NCI-H82 treated with DMSO at 0.1 percent for 48 hours (cell line): ENCODE measurements at regions not wholly inside any gene's neighbourhood (a gene's known extent, or its start where the extent isn't known, plus 50 kb on each side); places are given as distances from the start of the nearest gene placed in this dataset.
"Not testable (repeated sequence)": the region's sequence is repeated elsewhere in the genome, so short reads cannot be mapped to it uniquely, and the experiment has no call there.

Source experiments
- DNase-seq: peaks from one replicate; lab custom pipeline; 2025; ENCODE audit not compliant: unreplicated experiment; lab: John Stamatoyannopoulos, UW

GRCh38 chr5:104599726-104600125, 1037.1 kb upstream of the NUDT12 start:
- no peak for DNase-seq

- no peak for DNase-seq
These were observed 1035.7 kb upstream of the NUDT12 start for GRCh38 chr5:104598285-104598684.

GRCh38 chr5:104594850-104595249, 1032.3 kb upstream of the NUDT12 start:
- no peak for DNase-seq

GRCh38 chr5:104576677-104577076, 1014.1 kb upstream of the NUDT12 start:
- DNase-seq, result no peak

- DNase-seq, result no peak
These were observed 1011.5 kb upstream of the NUDT12 start for GRCh38 chr5:104573949-104574709.

GRCh38 chr5:104569621-104570020, 1007.0 kb upstream of the NUDT12 start:
- no peak for DNase-seq

- DNase-seq, result no peak
These were observed 1001.9 kb upstream of the NUDT12 start for GRCh38 chr5:104564530-104564929.

- DNase-seq, result no peak
These were observed 994.4 kb upstream of the NUDT12 start for GRCh38 chr5:104556957-104557356.

- no peak for DNase-seq
These were observed 989.0 kb upstream of the NUDT12 start for GRCh38 chr5:104551628-104552027.

GRCh38 chr5:104546871-104547270, 984.3 kb upstream of the NUDT12 start:
- not testable (repeated sequence) for DNase-seq

- DNase-seq, result no peak
These were observed 978.7 kb upstream of the NUDT12 start for GRCh38 chr5:104541141-104541785.

- DNase-seq, result no peak
These were observed 977.9 kb upstream of the NUDT12 start for GRCh38 chr5:104540448-104540847.

- no peak for DNase-seq
These were observed 977.2 kb upstream of the NUDT12 start for GRCh38 chr5:104539618-104540350.

- DNase-seq, result no peak
These were observed 976.1 kb upstream of the NUDT12 start for GRCh38 chr5:104538734-104539133.

GRCh38 chr5:104533498-104533897, 970.9 kb upstream of the NUDT12 start:
- DNase-seq, result no peak

GRCh38 chr5:104526866-104527265, 964.3 kb upstream of the NUDT12 start:
- DNase-seq, result no peak

- no peak for DNase-seq
These were observed 951.1 kb upstream of the NUDT12 start for GRCh38 chr5:104513640-104514072.

GRCh38 chr5:104513121-104513602, 950.6 kb upstream of the NUDT12 start:
- DNase-seq, result no peak

GRCh38 chr5:104512063-104512825, 949.7 kb upstream of the NUDT12 start:
- no peak for DNase-seq

- DNase-seq, result no peak
These were observed 935.7 kb upstream of the NUDT12 start for GRCh38 chr5:104498281-104498680.

- DNase-seq, result no peak
These were observed 931.5 kb upstream of the NUDT12 start for GRCh38 chr5:104494083-104494482.
